ENCODE measurements at regions not wholly inside any gene's neighbourhood (a gene's known extent, or its start where the extent isn't known, plus 50 kb on each side); places are given as distances from the start of the nearest gene placed in this dataset.
"Not testable (repeated sequence)": the region's sequence is repeated elsewhere in the genome, so short reads cannot be mapped to it uniquely, and the experiment has no call there.

DNA sequence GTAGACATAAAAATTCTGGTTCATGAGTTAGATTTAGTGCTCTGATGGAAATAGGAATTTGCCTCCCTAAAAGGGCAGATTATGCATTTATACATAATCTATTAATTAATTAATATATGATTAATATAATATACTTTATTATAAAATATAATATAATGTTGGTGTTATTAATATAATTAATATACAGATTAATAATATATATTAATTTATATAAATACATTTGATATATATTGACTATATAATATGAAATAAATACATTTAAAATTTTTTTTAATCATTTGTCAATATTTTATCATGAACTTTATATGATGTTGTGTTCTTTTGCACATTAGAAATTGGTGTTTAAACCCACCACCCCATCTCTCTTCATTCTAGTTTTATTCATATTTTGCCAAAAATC, 652.1 kb upstream of the ZNF804A start:
- DNase-seq, result no peak

DNA sequence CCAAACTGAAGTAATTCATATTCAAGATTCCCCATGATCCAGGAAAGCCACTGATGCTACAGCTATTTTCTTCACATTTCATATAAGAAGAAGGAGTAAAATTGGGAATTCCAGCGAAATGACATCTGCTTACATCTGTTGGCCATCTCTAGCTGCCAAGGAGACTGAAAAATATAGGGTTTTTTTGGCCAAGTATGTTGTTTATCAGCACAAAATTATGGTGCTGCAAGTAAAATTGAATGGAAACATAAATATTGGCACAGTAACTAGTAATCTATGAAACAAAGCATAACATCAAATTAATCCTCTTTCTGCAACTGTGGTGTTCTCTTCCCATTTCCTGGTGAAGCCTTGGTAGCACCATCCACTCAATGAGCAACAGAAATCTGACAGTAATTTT, 649.5 kb upstream of the ZNF804A start:
- no peak for DNase-seq

GRCh38 chr2:183950673-183951072, 647.7 kb upstream of the ZNF804A start:
- DNase-seq, result no peak

DNA sequence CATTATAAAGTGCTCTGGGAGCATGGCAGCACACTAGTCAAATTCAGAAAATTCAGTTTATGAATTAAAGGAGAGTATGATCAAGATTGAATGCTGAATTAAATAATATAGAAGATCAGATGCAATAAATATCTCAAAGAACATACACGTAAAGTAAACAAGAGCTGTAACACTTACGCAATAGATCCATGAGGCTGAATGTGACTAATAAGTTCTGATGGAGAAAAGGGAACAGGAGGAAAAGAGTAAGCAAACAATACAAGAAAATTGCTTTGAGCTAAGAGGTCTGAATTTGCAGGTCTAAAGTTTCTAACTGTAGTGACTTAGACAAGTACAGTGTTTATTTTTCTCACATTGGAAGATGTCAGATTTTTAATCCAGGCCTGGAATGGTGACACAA, 646.7 kb upstream of the ZNF804A start:
- DNase-seq, result no peak

DNA sequence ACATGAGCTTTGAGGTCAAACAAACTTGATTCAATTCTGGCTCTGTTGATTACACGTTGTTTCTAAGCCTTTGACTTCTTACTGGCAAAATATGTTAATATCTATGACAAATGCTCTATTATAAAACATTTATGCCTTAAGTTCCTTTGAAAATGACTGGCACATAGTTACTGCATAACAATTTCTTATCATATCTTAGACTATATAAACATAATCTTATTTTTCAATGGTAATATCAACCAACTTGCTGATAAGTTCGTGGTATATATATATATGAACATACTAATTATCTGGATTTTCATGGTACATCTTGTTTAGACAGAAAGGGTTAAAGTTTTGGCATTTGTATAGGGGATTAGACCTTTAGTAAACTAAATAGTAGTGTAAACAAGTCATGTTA, 645.6 kb upstream of the ZNF804A start:
- no peak for DNase-seq

DNA sequence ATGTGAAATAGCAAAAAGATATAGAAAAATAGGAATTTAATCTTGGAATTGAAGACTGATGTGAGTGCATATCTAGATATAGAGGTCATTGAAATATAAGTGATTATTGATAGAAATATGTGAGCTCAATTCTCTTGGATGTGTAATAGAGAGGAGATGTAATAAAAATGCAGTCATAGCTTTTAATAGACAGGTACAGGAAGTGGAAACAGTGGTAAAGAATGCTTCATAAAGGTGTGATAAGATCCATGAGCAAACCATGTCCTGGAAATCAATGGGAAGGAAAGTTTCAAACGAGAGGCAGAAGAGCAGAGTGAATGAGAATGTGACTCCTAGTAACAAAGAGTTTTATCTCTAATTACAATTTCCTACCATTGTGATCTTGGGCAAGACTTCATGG, 634.7 kb upstream of the ZNF804A start:
- no peak for DNase-seq

- DNase-seq, result no peak
Observed at GRCh38 chr2:183964565-183964964, 633.8 kb upstream of the ZNF804A start.

GRCh38 chr2:183967756-183968155, 630.6 kb upstream of the ZNF804A start:
- DNase-seq, result no peak

DNA sequence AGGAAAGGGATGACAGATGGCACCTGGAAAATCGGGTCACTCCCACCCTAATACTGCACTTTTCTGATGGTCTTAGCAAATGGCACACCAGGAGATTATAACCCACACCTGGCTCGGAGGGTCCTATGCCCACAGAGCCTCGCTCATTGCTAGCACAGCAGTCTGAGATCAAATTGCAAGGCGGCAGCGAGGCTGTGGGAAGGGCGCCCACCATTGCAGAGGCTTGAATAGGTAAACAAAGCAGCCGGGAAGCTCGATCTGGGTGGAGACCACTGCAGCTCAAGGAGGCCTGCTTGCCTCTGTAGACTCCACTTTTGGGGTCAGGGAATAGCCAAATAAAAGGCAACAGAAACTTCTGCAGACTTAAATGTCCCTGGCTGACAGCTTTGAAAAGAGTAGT, 622.7 kb upstream of the ZNF804A start:
- not testable (repeated sequence) for DNase-seq

- DNase-seq, result no peak
Observed at GRCh38 chr2:183984871-183985270, 613.5 kb upstream of the ZNF804A start.

GRCh38 chr2:183991968-183992367, 606.4 kb upstream of the ZNF804A start:
- DNase-seq, result no peak

GRCh38 chr2:183993052-183993451, 605.3 kb upstream of the ZNF804A start:
- DNase-seq, result no peak

GRCh38 chr2:183995632-183996031, 602.7 kb upstream of the ZNF804A start:
- DNase-seq, result peak; percentile 90

DNA sequence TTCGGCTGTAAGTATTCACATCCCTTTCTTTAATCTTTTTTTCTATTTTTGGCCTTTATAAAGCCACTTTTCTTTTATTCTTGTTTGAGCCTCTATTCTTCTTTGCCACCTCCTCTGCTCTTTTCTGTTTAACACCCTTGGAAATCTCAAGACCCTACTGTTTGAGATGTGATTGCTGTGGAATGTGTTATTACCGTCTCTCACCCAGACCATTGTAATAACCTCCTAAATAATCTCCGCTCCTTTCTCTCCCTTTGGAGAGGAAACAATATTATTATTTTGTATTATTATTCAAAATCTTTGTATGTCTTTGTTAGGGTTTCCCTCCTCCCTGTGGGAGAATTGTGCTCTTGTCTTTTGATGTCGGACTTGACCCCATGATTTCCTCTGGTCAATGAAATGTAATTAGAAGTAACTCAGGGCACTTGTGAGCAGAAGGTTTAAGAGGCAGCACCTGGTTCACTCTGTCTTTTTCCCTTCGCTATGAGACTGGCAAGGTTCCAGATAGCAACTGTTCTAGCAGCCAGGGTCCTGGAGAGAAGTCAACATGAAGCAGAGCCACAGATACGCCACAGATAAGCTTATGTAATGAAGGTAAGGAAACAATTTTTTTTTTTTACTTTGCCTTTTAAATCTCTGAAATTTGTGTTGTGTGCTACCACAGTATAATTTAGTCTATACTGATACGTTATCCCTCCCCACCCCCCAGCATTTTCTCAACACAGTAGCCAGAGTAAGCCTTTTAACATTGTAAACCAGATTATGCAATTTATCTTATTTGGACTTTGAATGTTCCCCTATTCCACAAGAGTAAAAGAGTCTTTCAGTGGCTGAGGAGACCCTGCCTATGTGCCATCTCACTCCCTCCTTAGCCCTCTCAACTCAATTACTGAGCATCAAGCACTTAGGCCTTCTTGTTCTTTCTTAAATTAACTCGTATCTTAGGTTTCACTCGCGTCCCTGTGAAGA, 601.2 kb upstream of the ZNF804A start:
- peak; percentile 72 for DNase-seq

- no peak for DNase-seq
Observed at GRCh38 chr2:183998041-183998796, 600.1 kb upstream of the ZNF804A start.

- DNase-seq, result no peak
Observed at GRCh38 chr2:183998797-183999190, 599.5 kb upstream of the ZNF804A start.

- DNase-seq, result peak; percentile 60
Observed at GRCh38 chr2:184004289-184004947, 593.9 kb upstream of the ZNF804A start.

DNA sequence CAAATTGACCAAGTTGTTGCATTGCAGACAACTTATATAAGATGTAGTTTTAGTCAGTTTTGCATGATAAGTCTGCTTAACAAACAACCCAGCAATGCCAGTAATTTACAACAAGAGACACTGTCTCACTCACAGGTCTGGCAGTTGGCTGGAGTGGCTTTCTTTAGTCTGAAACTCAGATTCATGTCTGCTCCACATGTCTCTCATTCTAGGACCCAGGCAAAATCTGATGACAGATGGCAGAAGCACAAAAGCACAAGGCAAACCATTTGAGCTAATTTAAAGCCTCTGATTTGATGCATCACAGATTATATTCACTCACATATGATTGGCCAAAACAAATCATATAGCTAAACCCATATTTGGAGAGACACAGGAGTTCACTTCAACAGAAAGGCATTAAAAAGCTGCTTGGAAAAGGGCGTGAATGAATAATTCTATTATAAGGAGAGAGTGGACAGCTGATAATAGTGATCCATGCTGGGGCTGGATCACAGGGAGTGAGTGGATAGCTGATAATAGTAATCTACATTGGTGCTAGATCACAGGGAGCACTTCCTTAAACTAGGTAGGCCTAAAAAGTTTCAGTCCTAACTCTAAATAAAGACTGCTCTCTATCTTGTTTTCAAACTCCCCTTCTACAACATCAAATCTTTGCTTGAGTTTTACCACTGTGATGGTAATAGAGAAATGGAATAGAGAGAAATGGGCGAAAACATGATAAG, 593.2 kb upstream of the ZNF804A start:
- DNase-seq, result no peak

- DNase-seq, result peak; percentile 55
Observed at GRCh38 chr2:184006998-184007397, 591.3 kb upstream of the ZNF804A start.

GRCh38 chr2:184026961-184027360, 571.4 kb upstream of the ZNF804A start:
- DNase-seq, result no peak

- DNase-seq, result no peak
Observed at GRCh38 chr2:184030245-184030644, 568.1 kb upstream of the ZNF804A start.

DNA sequence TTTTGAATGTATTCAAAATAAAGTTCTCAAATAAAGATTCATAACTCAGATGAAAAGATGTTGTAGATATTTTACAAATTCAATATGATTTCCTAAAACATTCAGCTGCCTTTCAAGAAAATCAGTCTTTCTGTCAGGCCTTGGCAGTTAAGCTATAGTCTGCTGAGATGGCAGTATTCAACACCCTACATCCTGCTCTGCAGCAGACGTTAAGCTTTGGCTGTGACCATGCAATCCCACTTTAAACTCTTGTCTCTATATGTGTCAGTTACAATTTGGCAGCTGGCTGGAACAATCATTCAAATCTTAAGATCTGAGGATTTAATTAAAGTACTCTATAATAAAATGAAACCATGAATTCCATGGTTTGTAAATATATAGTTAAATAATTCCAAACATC, 567.3 kb upstream of the ZNF804A start:
- DNase-seq, result no peak

Data from SHP77 treated with DMSO at 0.1 percent for 48 hours (cell line).